ENCODE measurements at regions not wholly inside any gene's neighbourhood (a gene's known extent, or its start where the extent isn't known, plus 50 kb on each side); places are given as distances from the start of the nearest gene placed in this dataset.

GRCh38 chrX:103153661-103154060, 60.7 kb upstream of the NXF3 start:
- TF ChIP-seq SPI1 (IDR thresholded peaks at IDR 0.05; ENCODE audit: borderline replicate concordance, low read depth) (no peak), GABPA (IDR thresholded peaks at IDR 0.05; ENCODE audit: low read depth) (no peak), POLR2AphosphoS5 (IDR thresholded peaks at IDR 0.05; ENCODE audit: low read depth) (no peak)
- TF ChIP-seq, protein P1, sequence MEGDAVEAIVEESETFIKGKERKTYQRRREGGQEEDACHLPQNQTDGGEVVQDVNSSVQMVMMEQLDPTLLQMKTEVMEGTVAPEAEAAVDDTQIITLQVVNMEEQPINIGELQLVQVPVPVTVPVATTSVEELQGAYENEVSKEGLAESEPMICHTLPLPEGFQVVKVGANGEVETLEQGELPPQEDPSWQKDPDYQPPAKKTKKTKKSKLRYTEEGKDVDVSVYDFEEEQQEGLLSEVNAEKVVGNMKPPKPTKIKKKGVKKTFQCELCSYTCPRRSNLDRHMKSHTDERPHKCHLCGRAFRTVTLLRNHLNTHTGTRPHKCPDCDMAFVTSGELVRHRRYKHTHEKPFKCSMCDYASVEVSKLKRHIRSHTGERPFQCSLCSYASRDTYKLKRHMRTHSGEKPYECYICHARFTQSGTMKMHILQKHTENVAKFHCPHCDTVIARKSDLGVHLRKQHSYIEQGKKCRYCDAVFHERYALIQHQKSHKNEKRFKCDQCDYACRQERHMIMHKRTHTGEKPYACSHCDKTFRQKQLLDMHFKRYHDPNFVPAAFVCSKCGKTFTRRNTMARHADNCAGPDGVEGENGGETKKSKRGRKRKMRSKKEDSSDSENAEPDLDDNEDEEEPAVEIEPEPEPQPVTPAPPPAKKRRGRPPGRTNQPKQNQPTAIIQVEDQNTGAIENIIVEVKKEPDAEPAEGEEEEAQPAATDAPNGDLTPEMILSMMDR (IDR thresholded peaks at IDR 0.05; ENCODE audit: insufficient read depth, low read length) = no peak
- TF ChIP-seq, protein P2, sequence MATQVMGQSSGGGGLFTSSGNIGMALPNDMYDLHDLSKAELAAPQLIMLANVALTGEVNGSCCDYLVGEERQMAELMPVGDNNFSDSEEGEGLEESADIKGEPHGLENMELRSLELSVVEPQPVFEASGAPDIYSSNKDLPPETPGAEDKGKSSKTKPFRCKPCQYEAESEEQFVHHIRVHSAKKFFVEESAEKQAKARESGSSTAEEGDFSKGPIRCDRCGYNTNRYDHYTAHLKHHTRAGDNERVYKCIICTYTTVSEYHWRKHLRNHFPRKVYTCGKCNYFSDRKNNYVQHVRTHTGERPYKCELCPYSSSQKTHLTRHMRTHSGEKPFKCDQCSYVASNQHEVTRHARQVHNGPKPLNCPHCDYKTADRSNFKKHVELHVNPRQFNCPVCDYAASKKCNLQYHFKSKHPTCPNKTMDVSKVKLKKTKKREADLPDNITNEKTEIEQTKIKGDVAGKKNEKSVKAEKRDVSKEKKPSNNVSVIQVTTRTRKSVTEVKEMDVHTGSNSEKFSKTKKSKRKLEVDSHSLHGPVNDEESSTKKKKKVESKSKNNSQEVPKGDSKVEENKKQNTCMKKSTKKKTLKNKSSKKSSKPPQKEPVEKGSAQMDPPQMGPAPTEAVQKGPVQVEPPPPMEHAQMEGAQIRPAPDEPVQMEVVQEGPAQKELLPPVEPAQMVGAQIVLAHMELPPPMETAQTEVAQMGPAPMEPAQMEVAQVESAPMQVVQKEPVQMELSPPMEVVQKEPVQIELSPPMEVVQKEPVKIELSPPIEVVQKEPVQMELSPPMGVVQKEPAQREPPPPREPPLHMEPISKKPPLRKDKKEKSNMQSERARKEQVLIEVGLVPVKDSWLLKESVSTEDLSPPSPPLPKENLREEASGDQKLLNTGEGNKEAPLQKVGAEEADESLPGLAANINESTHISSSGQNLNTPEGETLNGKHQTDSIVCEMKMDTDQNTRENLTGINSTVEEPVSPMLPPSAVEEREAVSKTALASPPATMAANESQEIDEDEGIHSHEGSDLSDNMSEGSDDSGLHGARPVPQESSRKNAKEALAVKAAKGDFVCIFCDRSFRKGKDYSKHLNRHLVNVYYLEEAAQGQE (IDR thresholded peaks at IDR 0.05; ENCODE audit: insufficient replicate concordance, low read depth) = no peak
- Histone ChIP-seq H3K27ac (replicated peaks) (no peak overlapping the region), H3K27me3 (ENCODE audit: insufficient read depth, poor library complexity, severe bottlenecking) (no peaks in the 10 kb centered on the region), H3K4me3 (replicated peaks; ENCODE audit: insufficient read depth, low read length) (no peak overlapping the region)
- DNase-seq (ENCODE audit: low read depth in 1 of 2, low spot score in 1 of 2) = no peak

DNA sequence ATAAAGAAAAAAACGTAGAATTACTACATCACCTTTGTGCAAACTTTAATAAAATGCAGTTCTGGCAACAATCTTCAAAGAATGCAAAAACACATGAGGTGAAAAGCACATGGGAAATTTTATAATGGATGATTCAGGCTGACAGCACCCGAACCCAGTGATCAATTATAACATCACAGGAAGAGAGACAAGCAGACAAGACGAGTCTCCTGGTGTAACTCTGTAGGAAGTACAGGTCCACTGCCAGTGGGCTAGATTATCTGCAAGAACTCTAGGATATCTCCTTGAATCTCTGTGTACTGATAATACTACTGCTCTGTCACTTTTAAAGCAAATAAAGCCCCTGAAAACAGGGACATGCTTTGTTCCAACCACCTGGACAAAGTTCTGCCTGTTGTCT, 58.9 kb upstream of the NXF3 start:
- TF ChIP-seq POLR2AphosphoS5 (IDR thresholded peaks at IDR 0.05; ENCODE audit: low read depth) = no peak
- TF ChIP-seq, protein P2 (IDR thresholded peaks at IDR 0.05; ENCODE audit: insufficient replicate concordance, low read depth) = no peak
- TF ChIP-seq, protein P1 (IDR thresholded peaks at IDR 0.05; ENCODE audit: insufficient read depth, low read length) = no peak
- TF ChIP-seq SPI1 (IDR thresholded peaks at IDR 0.05; ENCODE audit: borderline replicate concordance, low read depth) = no peak
- TF ChIP-seq GABPA (IDR thresholded peaks at IDR 0.05; ENCODE audit: low read depth) = no peak
- H3K4me3 ChIP-seq (replicated peaks; ENCODE audit: insufficient read depth, low read length) = no peak overlapping the region
- DNase-seq (ENCODE audit: low read depth in 1 of 2, low spot score in 1 of 2) = no peak
- H3K27ac ChIP-seq (replicated peaks) = peak overlapping the region; percentile 29; the same call in 1 of the 2 replicates
- no peaks in the 10 kb centered on the region for H3K27me3 ChIP-seq (ENCODE audit: insufficient read depth, poor library complexity, severe bottlenecking)

GRCh38 chrX:103149652-103150051, 56.7 kb upstream of the NXF3 start:
- no peaks in the 10 kb centered on the region for H3K27me3 ChIP-seq (ENCODE audit: insufficient read depth, poor library complexity, severe bottlenecking)
- DNase-seq (ENCODE audit: low read depth in 1 of 2, low spot score in 1 of 2) = no peak
- H3K4me3 ChIP-seq (replicated peaks; ENCODE audit: insufficient read depth, low read length) = no peak overlapping the region
- no peak overlapping the region for H3K27ac ChIP-seq (replicated peaks)
- TF ChIP-seq, protein P1 (IDR thresholded peaks at IDR 0.05; ENCODE audit: insufficient read depth, low read length) = no peak
- TF ChIP-seq SPI1 (IDR thresholded peaks at IDR 0.05; ENCODE audit: borderline replicate concordance, low read depth) (no peak), POLR2AphosphoS5 (IDR thresholded peaks at IDR 0.05; ENCODE audit: low read depth) (no peak), GABPA (IDR thresholded peaks at IDR 0.05; ENCODE audit: low read depth) (no peak)
- TF ChIP-seq, protein P2 (IDR thresholded peaks at IDR 0.05; ENCODE audit: insufficient replicate concordance, low read depth) = no peak
